Loucy (cell line): ENCODE measurements at regions not wholly inside any gene's neighbourhood (a gene's known extent, or its start where the extent isn't known, plus 50 kb on each side); places are given as distances from the start of the nearest gene placed in this dataset.

Source experiments
- EZH2phosphoT487 ChIP-seq: fragments of 200-600 bp; IDR thresholded peaks from 2 replicates; pipeline ENCODE4 v1.6.1; 2018; ENCODE audit warnings: antibody characterized with exemption, mild to moderate bottlenecking, moderate library complexity, borderline replicate concordance
- TF ChIP-seq, protein P1 (sequence below): fragments of 200-600 bp; sonication (generic); conservative IDR thresholded peaks from 2 replicates; pipeline ENCODE4 v1.5.1; 2014; ENCODE audit warnings: mild to moderate bottlenecking, antibody characterized with exemption, low read length

DNA sequence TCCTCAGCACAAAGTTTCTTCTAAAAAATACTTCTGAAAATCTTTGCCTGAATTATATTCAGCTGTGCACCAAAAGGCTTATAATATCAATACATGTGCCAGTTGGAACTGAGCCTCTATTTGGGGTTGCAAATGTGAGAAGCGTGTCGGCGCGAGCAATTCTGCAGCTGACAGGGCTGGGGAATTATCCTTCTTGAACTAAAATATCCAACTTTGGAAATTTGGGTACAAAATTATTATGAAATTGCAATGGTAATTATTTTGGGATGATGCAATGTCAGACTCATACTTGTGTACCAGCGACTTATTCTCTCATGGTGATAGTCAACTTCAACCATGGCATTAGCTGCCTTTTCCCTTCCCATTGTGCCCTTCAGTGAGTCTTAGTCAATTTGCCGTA, 507.0 kb upstream of the KLF6 start:
- TF ChIP-seq, protein P1, sequence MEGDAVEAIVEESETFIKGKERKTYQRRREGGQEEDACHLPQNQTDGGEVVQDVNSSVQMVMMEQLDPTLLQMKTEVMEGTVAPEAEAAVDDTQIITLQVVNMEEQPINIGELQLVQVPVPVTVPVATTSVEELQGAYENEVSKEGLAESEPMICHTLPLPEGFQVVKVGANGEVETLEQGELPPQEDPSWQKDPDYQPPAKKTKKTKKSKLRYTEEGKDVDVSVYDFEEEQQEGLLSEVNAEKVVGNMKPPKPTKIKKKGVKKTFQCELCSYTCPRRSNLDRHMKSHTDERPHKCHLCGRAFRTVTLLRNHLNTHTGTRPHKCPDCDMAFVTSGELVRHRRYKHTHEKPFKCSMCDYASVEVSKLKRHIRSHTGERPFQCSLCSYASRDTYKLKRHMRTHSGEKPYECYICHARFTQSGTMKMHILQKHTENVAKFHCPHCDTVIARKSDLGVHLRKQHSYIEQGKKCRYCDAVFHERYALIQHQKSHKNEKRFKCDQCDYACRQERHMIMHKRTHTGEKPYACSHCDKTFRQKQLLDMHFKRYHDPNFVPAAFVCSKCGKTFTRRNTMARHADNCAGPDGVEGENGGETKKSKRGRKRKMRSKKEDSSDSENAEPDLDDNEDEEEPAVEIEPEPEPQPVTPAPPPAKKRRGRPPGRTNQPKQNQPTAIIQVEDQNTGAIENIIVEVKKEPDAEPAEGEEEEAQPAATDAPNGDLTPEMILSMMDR: no peak
- no peak for TF ChIP-seq EZH2phosphoT487
